Natural killer cell treated with Interleukin-12 subunit alpha and Interleukin-12 subunit beta and Interleukin-15 and Interleukin-18, amount 100 ng/mL, for 72 hours (primary cell): ENCODE measurements at regions not wholly inside any gene's neighbourhood (a gene's known extent, or its start where the extent isn't known, plus 50 kb on each side); places are given as distances from the start of the nearest gene placed in this dataset.

ENCODE experiments used
- ATAC-seq, 2 donors: fragments of 150-1000 bp; cut with Tn5 transposase in 1 of 2; sonication (Bioruptor Pico), chemical (Tn5 transposase) in 1 of 2; 2 replicates each; pipeline ENCODE4 v1.10.0; 2021
- DNase-seq: peaks from one replicate; pipeline ENCODE4 v3.0.0; 2022; ENCODE audit warnings: low spot score
- H3K27ac Mint-ChIP-seq, 2 donors: 1 replicate in 1 of 2; 2 replicates in 1 of 2; pipeline ENCODE4 v1.8.0; 2022; ENCODE audit warnings: mixed read lengths in 2 of 2, mild to moderate bottlenecking in 1 of 2, moderate library complexity in 1 of 2
- H3K27me3 Mint-ChIP-seq, 2 donors: 1 replicate in 1 of 2; 2 replicates in 1 of 2; pipeline ENCODE4 v1.8.0; 2022; ENCODE audit warnings: mixed read lengths in 2 of 2
- H3K36me3 Mint-ChIP-seq: one replicate; pipeline ENCODE4 v1.8.0; 2022; ENCODE audit warnings: mixed read lengths
- H3K4me1 Mint-ChIP-seq, 2 donors: 1 replicate in 1 of 2; 2 replicates in 1 of 2; pipeline ENCODE4 v1.8.0; 2022; ENCODE audit warnings: low read depth in 2 of 2, mixed read lengths in 2 of 2, mild to moderate bottlenecking in 1 of 2
- H3K4me3 Mint-ChIP-seq: one replicate; pipeline ENCODE4 v1.8.0; 2022; ENCODE audit warnings: mixed read lengths
- H3K9me3 Mint-ChIP-seq: 2 replicates; pipeline ENCODE4 v1.8.0; 2022; ENCODE audit warnings: mixed read lengths

DNA sequence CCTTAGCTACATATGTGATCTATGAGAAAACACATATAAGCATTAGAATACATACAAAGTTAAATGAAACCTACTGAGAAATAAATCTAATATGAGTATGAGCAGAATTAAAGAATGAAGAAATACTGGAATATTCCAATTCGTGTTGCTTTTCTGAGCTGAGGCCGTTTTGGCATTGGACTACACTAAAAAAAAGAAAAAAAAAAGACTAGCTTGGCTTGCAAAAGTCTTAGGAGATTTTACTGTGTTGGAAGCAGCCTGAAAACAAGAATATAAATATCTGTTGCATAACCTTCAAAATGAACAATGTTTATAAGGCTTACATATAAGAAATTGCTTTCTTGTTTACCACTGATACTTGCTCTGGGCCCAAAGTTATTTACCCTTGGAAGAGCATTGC, 562.8 kb downstream of the TMEM182 start:
- DNase-seq (no peak), ATAC-seq (no peak)
- H3K27me3 Mint-ChIP-seq = no peaks in the 10 kb centered on the region
- H3K36me3 Mint-ChIP-seq = no peaks in the 10 kb centered on the region
- H3K4me1 Mint-ChIP-seq = no peaks in the 10 kb centered on the region
- no peak overlapping the region for H3K4me3 Mint-ChIP-seq
- H3K9me3 Mint-ChIP-seq = peaks cover 4% of the 10 kb centered on the region
- no peak overlapping the region for H3K27ac Mint-ChIP-seq

DNA sequence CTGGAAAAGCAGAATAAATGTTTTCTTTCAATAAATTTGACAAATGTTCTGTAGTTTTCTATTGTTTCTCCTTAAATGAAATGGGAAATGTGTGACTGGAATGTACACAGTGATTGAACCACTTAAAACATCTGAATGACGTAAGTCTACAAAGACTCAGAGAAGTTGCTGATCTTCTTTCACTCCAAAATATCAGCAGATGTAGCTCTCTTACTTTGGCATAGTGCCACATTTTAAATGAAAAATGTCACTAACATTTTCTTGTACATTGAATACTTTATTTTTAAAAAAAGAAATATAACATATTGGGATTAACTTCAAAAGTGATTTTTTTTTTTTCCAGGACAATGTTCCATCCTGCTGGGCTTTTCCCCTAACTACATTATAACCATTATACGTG, 565.6 kb downstream of the TMEM182 start:
- Mint-ChIP-seq H3K4me1 (no peaks in the 10 kb centered on the region), H3K36me3 (no peaks in the 10 kb centered on the region), H3K4me3 (no peak overlapping the region), H3K27me3 (no peaks in the 10 kb centered on the region), H3K27ac (no peak overlapping the region), H3K9me3 (peaks cover 4% of the 10 kb centered on the region)
- DNase-seq = no peak
- no peak for ATAC-seq

DNA sequence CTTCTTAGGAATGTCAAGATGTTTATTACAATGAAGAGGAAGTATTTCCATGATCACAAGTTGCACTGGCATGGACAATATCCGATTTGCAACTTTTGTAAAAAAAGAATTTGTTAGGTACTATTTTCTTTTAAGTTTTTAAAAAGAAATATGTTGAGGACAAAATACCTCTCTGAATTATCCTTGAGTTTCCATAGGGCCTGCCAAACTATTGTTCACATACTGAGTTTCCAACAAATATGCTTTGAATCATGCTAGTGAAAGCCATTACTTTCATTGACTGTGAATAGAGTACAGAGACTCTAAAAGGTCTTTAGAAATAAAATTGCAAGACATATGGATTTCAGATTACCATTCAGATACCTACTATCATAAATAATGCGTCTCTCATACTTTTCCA, 566.1 kb downstream of the TMEM182 start:
- Mint-ChIP-seq H3K36me3 (no peaks in the 10 kb centered on the region), H3K4me3 (no peak overlapping the region), H3K4me1 (no peaks in the 10 kb centered on the region), H3K9me3 (peaks cover 4% of the 10 kb centered on the region), H3K27ac (no peak overlapping the region), H3K27me3 (no peaks in the 10 kb centered on the region)
- ATAC-seq (no peak), DNase-seq (no peak)

DNA sequence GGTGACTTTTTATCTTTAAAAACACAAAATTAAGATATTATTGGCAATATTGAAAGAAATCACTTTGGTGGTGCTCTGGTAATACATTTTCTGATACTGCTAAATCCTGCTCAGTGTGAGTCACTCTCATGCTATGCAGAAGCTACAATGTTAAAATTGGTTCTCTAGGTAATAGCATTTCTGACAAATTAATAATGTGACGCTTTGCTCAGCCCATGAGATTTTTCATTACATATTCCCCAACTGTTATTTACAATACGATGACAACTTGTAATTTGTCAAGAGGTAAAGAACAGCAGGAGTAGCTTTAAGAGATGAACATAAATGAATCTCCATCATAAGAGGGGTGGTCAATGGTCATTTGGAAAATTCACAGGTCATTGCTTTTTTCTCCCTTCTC, 573.6 kb downstream of the TMEM182 start:
- H3K27me3 Mint-ChIP-seq = no peaks in the 10 kb centered on the region
- no peak overlapping the region for H3K4me3 Mint-ChIP-seq
- ATAC-seq (no peak), DNase-seq (no peak)
- H3K36me3 Mint-ChIP-seq = no peaks in the 10 kb centered on the region
- no peaks in the 10 kb centered on the region for H3K4me1 Mint-ChIP-seq
- H3K27ac Mint-ChIP-seq = no peak overlapping the region
- H3K9me3 Mint-ChIP-seq = peaks cover 9% of the 10 kb centered on the region

DNA sequence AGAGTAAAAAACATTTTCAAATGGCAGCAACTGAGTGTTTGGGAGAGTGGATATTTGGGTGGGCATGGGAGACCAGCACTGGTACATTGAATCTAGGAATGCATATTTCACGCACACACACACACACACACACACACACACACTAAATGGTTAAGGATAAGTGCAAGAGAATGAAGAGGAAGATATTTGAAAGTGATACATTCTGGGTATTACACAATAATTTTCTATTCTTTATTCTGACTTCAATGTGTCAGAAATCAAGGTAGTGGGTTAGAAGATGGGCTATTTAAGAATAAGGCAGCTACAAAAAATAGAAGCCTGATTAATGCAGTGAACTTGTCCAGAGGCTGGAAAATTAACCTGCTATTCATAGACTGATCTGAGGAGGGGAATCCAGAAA, 577.0 kb downstream of the TMEM182 start:
- Mint-ChIP-seq H3K27ac (no peak overlapping the region), H3K4me3 (no peak overlapping the region), H3K27me3 (no peaks in the 10 kb centered on the region), H3K9me3 (peaks cover 9% of the 10 kb centered on the region), H3K4me1 (no peaks in the 10 kb centered on the region), H3K36me3 (no peaks in the 10 kb centered on the region)
- no peak for ATAC-seq
- DNase-seq = no peak

DNA sequence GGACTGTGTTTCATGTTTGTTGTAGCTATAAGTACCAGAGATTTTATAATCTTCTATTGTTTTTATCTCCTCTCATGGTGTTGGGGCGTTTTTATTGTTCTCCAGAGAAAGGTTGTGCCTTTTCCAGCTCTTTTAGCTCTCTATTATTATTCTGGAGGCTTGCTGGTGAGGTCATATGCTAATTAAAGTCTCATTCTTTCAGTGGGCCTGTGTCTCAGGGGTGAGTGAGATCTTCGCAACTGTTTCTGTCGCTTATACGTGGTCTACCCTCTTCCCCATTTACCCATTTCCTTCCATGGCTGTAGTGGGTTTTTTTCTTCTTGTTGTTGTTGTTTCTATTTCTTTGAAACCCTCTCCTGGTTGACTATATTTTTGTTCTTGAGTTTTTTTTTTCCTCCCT, 584.9 kb downstream of the TMEM182 start:
- Mint-ChIP-seq H3K4me3 (no peak overlapping the region), H3K27ac (no peak overlapping the region)

DNA sequence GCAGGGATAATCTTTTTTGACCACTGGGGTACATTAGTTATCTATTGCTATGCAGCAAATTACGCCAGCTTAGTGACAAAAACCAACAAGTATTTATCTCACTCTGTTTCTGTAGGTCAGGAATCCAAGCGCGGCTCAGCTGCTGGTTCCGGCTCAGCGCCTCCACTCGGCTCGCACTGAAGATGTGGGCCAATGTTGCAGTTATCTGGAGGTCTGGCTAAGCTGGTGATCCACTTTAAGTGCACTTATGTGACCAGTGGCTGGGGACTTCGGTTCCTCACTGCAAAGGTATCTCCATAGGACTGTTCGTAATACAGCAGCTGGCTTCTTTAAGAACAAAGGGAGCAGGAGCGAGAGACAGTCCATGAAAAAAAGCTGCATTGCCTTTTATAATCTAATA, 591.9 kb downstream of the TMEM182 start:
- Mint-ChIP-seq H3K36me3 (no peaks in the 10 kb centered on the region), H3K27ac (no peak overlapping the region)

More for the DNA sequence above, 584.9 kb downstream of the TMEM182 start:
- no peaks in the 10 kb centered on the region for H3K27me3 Mint-ChIP-seq
- H3K9me3 Mint-ChIP-seq = peaks cover 4% of the 10 kb centered on the region
- peaks cover 7% of the 10 kb centered on the region for H3K36me3 Mint-ChIP-seq
- DNase-seq (no peak), ATAC-seq (no peak)
- H3K4me1 Mint-ChIP-seq = no peaks in the 10 kb centered on the region

DNA sequence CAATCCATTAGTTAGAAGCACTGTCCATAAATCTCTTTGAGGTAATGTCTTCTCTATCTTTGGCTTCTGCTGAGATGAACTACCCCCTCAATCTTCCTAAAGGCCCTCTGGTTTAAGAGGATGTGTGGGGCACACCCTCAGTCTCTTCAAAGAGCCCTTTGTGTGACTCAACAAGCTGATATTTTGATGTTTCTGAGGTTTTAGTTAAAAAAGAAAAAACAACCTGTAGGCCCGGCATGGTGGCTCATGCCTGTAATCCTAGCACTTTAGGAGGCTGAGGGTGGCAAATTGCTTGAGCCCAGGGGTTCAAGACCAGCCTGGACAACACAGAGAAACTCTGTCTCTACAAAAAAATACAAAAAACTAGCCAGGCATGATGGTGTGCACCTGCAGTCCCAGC, 593.5 kb downstream of the TMEM182 start:
- H3K27me3 Mint-ChIP-seq = no peaks in the 10 kb centered on the region
- H3K36me3 Mint-ChIP-seq = no peaks in the 10 kb centered on the region
- H3K27ac Mint-ChIP-seq = no peak overlapping the region
- H3K9me3 Mint-ChIP-seq = peaks cover 9% of the 10 kb centered on the region
- DNase-seq (no peak), ATAC-seq (no peak)
- no peak overlapping the region for H3K4me3 Mint-ChIP-seq
- H3K4me1 Mint-ChIP-seq = no peaks in the 10 kb centered on the region

More for the DNA sequence above, 591.9 kb downstream of the TMEM182 start:
- DNase-seq = no peak
- Mint-ChIP-seq H3K27me3 (no peaks in the 10 kb centered on the region), H3K4me3 (no peak overlapping the region), H3K9me3 (peaks cover 9% of the 10 kb centered on the region), H3K4me1 (no peaks in the 10 kb centered on the region)
- ATAC-seq = no peak

DNA sequence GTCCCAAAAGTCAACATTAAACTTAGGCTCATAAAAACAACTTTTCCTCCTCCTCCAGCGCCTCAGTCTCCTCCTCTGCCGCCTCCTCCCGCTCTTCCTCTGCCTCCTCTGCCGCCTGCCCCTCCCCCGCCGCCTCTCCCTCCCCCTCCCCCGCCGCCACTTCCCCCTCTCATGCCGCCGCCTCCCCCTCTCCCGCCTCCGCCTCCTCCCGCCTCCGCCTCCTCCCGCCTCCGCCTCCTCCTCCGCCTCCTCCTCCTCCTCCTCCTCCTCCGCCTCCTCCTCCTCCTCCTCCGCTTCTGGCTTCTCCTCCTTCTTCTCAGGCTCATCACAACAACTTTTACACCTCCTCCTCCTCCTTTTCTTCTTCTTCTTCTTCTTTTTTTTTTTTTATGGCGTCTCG, 599.9 kb downstream of the TMEM182 start:
- no peak for ATAC-seq

DNA sequence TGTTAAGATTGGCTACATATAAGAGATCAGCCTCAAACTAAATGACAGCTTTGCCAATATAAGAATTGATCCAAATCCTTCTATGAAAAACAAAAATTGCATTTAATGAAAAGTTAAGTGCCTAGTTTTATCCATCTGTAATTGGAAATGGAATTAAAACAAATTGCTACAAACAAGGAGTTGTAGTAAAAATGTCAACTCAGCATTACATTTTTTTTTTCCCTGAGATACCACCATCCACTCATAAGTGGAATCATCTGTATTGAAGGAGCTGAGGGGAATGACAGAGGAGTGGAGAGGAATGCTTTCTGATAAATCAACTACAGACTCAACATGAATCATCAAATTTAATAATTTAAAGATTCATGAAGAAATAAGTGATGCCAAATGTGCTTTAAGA, 601.8 kb downstream of the TMEM182 start:
- H3K4me3 Mint-ChIP-seq = no peak overlapping the region
- ATAC-seq = no peak
- no peaks in the 10 kb centered on the region for H3K9me3 Mint-ChIP-seq
- H3K4me1 Mint-ChIP-seq = no peaks in the 10 kb centered on the region
- H3K36me3 Mint-ChIP-seq = peaks cover 7% of the 10 kb centered on the region
- no peak overlapping the region for H3K27ac Mint-ChIP-seq
- no peak for DNase-seq
- no peaks in the 10 kb centered on the region for H3K27me3 Mint-ChIP-seq

More for the DNA sequence above, 599.9 kb downstream of the TMEM182 start:
- Mint-ChIP-seq H3K36me3 (peaks cover 7% of the 10 kb centered on the region), H3K9me3 (peaks cover 3% of the 10 kb centered on the region), H3K27ac (no peak overlapping the region), H3K4me3 (no peak overlapping the region), H3K4me1 (no peaks in the 10 kb centered on the region), H3K27me3 (no peaks in the 10 kb centered on the region)
- DNase-seq = no peak

DNA sequence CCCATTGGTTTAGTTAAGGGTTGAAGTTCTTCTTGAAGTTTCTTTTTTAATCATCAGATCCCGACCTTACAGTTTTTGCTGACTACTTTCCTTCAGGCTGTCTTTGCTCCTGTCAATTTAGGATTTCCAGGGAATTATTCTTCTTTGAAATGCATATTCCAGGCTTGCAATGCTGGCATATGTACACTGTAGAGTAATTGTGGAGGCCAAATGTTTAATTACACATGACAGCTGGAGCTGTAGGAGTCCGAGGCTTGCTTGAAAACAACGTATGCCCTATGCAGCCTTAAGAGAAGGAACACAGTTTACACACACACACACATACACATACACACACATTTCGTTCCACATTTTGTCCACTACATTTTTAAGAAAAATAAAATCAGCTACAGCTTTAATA, 602.3 kb downstream of the TMEM182 start:
- no peak for ATAC-seq
- no peak overlapping the region for H3K4me3 Mint-ChIP-seq
- no peaks in the 10 kb centered on the region for H3K9me3 Mint-ChIP-seq
- no peak overlapping the region for H3K27ac Mint-ChIP-seq
- no peaks in the 10 kb centered on the region for H3K4me1 Mint-ChIP-seq
- no peak for DNase-seq
- H3K27me3 Mint-ChIP-seq = no peaks in the 10 kb centered on the region
- H3K36me3 Mint-ChIP-seq = peaks cover 7% of the 10 kb centered on the region

DNA sequence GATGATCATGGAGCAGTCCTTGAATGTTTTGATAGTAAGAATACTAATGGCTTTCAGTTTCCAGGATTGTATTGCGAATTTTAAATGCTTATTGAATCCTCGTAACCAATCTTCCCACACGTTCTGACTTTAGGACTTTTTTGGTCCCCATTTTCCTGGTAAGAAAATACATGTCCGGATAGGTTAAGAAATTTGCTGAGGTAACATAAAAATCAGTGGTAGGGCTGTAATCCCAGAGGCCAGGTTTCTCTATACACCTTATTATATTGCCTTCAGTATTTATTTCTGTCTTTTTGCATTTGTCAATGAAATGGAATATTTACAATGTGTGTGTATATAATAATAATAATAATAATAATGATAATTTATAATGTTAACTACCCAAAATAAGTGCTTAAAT, 603.2 kb downstream of the TMEM182 start:
- no peaks in the 10 kb centered on the region for H3K27me3 Mint-ChIP-seq
- H3K36me3 Mint-ChIP-seq = peaks cover 7% of the 10 kb centered on the region
- H3K9me3 Mint-ChIP-seq = no peaks in the 10 kb centered on the region
- no peak overlapping the region for H3K4me3 Mint-ChIP-seq
- H3K27ac Mint-ChIP-seq = no peak overlapping the region
- DNase-seq (no peak), ATAC-seq (no peak)
- H3K4me1 Mint-ChIP-seq = no peaks in the 10 kb centered on the region

DNA sequence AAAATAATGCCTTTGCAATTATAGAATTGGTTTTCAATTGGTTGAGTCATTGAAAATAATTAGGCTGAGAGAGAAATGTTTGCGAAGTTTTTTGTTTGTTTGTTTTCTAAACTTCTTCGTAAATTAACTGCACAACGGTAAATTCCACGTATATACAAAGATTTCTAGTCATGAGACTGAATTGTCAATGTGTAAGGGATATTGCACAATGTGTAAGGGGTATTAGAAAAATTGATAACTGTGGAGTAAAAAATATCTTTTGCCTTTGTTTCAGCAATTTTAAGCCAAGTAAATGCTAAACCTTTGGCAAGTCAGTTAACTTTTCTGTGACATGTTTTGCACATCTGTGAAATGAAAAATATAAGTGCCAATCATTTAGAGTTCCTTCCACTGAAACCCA, 606.0 kb downstream of the TMEM182 start:
- no peaks in the 10 kb centered on the region for H3K9me3 Mint-ChIP-seq
- H3K36me3 Mint-ChIP-seq = no peaks in the 10 kb centered on the region
- ATAC-seq = no peak
- no peak overlapping the region for H3K27ac Mint-ChIP-seq
- H3K27me3 Mint-ChIP-seq = no peaks in the 10 kb centered on the region
- no peaks in the 10 kb centered on the region for H3K4me1 Mint-ChIP-seq
- no peak for DNase-seq
- no peak overlapping the region for H3K4me3 Mint-ChIP-seq

DNA sequence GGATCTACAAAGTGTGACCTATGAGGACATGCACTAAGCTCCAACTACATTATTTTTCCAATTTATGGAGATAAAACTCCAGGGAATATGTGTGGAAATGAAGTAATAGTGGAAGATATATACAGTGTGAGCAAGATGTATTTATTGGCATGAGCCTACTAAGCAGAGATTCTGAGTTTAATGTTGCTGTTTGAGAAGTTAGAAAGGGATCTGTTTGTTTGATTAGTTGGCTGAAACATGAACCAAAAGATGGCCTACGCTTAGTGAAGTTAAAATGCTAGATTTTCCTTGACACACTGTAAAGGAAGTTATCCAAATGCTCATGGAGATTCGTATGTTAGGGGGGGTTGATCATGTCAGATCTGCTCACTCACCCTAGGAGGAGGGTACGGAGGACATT, 621.7 kb downstream of the TMEM182 start:
- Mint-ChIP-seq H3K27me3 (no peaks in the 10 kb centered on the region), H3K36me3 (peaks cover 2% of the 10 kb centered on the region), H3K4me3 (no peak overlapping the region), H3K27ac (no peak overlapping the region), H3K4me1 (no peaks in the 10 kb centered on the region), H3K9me3 (peaks cover 12% of the 10 kb centered on the region)
- DNase-seq (no peak), ATAC-seq (no peak)

DNA sequence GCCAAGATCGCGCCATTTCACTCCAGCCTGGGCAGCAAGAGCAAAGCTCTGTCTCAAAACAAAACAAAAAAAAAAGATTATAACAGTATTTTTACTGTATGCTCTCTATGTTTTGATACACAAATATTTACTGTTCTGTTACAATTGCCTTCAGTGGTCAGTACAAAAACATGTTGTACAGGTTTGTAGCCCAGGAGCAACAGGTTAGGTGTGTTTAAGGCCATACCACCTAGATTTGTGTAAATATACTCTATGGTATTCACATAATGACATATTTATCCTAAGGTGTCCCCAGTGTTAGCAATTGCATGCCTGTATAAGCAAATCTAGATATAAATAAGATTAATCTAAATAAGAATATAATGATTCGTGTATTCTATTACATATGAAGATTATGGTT, 625.0 kb downstream of the TMEM182 start:
- DNase-seq (no peak), ATAC-seq (no peak)
- no peaks in the 10 kb centered on the region for H3K27me3 Mint-ChIP-seq
- no peaks in the 10 kb centered on the region for H3K36me3 Mint-ChIP-seq
- H3K9me3 Mint-ChIP-seq = peaks cover 6% of the 10 kb centered on the region
- H3K4me3 Mint-ChIP-seq = no peak overlapping the region
- no peaks in the 10 kb centered on the region for H3K4me1 Mint-ChIP-seq
- H3K27ac Mint-ChIP-seq = no peak overlapping the region
